Tibial artery (tissue), 4 donors: ENCODE measurements at regions not wholly inside any gene's neighbourhood (a gene's known extent, or its start where the extent isn't known, plus 50 kb on each side); places are given as distances from the start of the nearest gene placed in this dataset.

Experiments
- DNase-seq, 2 donors: peaks; one replicate each; pipeline ENCODE4 v3.0.0-alpha.2; 2019
- H3K27ac ChIP-seq, 2 donors: fragments of 200-600 bp; sonication (generic) in 1 of 2; 1 replicate in 1 of 2; 2 replicates in 1 of 2; pipeline ENCODE4 v1.5.1; 2018 to 2019; ENCODE audit warnings: mild to moderate bottlenecking in 1 of 2
- H3K27me3 ChIP-seq, 2 donors: fragments of 200-600 bp; sonication (generic) in 1 of 2; one replicate each; pipeline versions ENCODE4 v1.5.1 to v1.6.0; 2016 to 2019
- H3K36me3 ChIP-seq, 3 donors: fragments of 200-600 bp; sonication (generic) in 2 of 3; one replicate each; pipeline ENCODE4 v1.5.1; 2016 to 2019; ENCODE audit warnings: mild to moderate bottlenecking in 2 of 3
- H3K4me1 ChIP-seq, 4 donors: fragments of 200-600 bp; sonication (generic) in 2 of 4; 1 replicate in 3 of 4; 2 replicates in 1 of 4; pipeline ENCODE4 v1.5.1; 2016 to 2019
- H3K4me3 ChIP-seq, 2 donors: fragments of 200-600 bp; sonication (generic) in 1 of 2; 1 replicate in 1 of 2; 2 replicates in 1 of 2; pipeline ENCODE4 v1.5.1; 2018 to 2019; ENCODE audit warnings: mild to moderate bottlenecking in 2 of 2
- H3K9me3 ChIP-seq, 3 donors: fragments of 200-600 bp; sonication (generic) in 1 of 3; one replicate each; pipeline ENCODE4 v1.5.1; 2016 to 2019
- intact Hi-C: fragments of 100-400 bp; cut with DNase I; formaldehyde crosslinking; loops from one replicate; pipeline ENCODE4 v1.15.0; 2023; ENCODE audit warnings: low total_unique reads
- TF ChIP-seq, protein P1 (sequence below), 2 experiments: fragments of 200-600 bp in 1 of 2; fragments of 450-650 bp in 1 of 2; IDR thresholded peaks; one replicate each; pipeline ENCODE4 v1.5.1; 2017 to 2019; ENCODE audit warnings: antibody characterized with exemption in 2 of 2, mild to moderate bottlenecking in 1 of 2, moderate library complexity in 1 of 2

GRCh38 chr7:46571996-46572395 lies 650.9 kb upstream of the IGFBP3 start:
- Histone ChIP-seq H3K4me1 (no peaks in the 10 kb centered on the region), H3K27ac (no peak overlapping the region), H3K9me3 (no peaks in the 10 kb centered on the region), H3K4me3 (no peak overlapping the region), H3K36me3 (no peaks in the 10 kb centered on the region), H3K27me3 (no peaks in the 10 kb centered on the region)
- TF ChIP-seq, protein P1, sequence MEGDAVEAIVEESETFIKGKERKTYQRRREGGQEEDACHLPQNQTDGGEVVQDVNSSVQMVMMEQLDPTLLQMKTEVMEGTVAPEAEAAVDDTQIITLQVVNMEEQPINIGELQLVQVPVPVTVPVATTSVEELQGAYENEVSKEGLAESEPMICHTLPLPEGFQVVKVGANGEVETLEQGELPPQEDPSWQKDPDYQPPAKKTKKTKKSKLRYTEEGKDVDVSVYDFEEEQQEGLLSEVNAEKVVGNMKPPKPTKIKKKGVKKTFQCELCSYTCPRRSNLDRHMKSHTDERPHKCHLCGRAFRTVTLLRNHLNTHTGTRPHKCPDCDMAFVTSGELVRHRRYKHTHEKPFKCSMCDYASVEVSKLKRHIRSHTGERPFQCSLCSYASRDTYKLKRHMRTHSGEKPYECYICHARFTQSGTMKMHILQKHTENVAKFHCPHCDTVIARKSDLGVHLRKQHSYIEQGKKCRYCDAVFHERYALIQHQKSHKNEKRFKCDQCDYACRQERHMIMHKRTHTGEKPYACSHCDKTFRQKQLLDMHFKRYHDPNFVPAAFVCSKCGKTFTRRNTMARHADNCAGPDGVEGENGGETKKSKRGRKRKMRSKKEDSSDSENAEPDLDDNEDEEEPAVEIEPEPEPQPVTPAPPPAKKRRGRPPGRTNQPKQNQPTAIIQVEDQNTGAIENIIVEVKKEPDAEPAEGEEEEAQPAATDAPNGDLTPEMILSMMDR (IDR thresholded peaks at IDR 0.05) = no peak
- no peak for DNase-seq
- intact Hi-C loops = no loop called here

DNA sequence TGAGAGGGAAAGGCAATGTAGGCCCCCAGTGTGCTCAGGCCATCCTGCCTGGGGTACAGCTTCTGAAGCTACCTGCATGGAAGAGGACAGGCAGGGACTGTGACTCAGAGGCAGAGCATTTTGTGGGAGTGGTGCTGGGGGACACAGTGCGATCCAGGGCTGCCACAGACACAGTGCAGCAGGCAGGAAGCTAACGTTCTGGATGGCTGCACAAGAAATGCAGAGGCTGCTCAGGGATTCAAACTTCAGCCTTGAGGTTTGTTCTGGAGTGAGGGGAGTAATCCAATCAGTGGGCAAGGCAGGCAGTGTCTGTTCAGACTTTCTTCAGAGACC lies 648.0 kb upstream of the IGFBP3 start:
- Histone ChIP-seq H3K36me3 (no peaks in the 10 kb centered on the region), H3K27ac (no peak overlapping the region), H3K27me3 (no peaks in the 10 kb centered on the region), H3K4me3 (no peak overlapping the region), H3K9me3 (no peaks in the 10 kb centered on the region), H3K4me1 (no peaks in the 10 kb centered on the region)
- DNase-seq = no peak
- intact Hi-C loops = no loop called here
- TF ChIP-seq, protein P1 (IDR thresholded peaks at IDR 0.05) = no peak

DNA sequence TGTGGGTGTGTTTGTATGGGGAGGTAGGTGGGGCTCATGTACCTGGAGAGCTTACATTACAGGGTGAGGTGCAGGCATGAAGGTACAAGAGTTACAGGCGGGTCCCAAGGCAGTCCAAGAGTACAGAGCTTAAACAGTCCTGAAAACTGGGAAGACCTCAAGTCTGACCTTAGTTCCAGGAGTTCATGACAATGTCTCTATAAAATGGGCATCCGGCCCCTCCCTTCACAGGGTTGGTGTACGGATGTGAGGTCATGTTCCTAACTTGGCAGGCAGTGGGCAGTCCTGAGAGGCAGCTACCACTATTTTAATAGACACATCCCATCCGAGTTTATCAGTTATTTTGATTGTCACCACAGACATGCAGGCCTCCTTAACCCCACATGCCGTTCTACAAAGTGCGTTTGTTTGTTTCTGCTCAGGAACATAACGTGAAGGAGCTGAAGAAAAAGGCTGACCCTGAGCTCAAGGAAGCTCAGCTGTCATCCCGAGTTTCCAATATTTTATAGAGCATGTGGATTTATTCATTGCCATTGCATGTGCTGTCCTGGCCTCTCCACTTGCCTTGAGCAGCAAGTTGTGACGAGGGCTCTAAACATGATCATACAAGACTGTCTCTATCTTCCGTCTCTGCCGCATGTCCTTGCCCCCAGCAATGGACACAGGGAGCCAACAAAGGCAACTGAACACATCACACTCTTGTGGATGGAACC lies 647.5 kb upstream of the IGFBP3 start:
- intact Hi-C loops = no loop called here
- TF ChIP-seq, protein P1 (IDR thresholded peaks at IDR 0.05) = no peak
- Histone ChIP-seq H3K4me3 (no peak overlapping the region), H3K27me3 (no peaks in the 10 kb centered on the region), H3K4me1 (no peaks in the 10 kb centered on the region), H3K27ac (no peak overlapping the region), H3K36me3 (no peaks in the 10 kb centered on the region), H3K9me3 (no peaks in the 10 kb centered on the region)
- no peak for DNase-seq

GRCh38 chr7:46567858-46568257 lies 646.8 kb upstream of the IGFBP3 start:
- DNase-seq = no peak
- TF ChIP-seq, protein P1 (IDR thresholded peaks at IDR 0.05) = no peak
- intact Hi-C loops = no loop called here

DNA sequence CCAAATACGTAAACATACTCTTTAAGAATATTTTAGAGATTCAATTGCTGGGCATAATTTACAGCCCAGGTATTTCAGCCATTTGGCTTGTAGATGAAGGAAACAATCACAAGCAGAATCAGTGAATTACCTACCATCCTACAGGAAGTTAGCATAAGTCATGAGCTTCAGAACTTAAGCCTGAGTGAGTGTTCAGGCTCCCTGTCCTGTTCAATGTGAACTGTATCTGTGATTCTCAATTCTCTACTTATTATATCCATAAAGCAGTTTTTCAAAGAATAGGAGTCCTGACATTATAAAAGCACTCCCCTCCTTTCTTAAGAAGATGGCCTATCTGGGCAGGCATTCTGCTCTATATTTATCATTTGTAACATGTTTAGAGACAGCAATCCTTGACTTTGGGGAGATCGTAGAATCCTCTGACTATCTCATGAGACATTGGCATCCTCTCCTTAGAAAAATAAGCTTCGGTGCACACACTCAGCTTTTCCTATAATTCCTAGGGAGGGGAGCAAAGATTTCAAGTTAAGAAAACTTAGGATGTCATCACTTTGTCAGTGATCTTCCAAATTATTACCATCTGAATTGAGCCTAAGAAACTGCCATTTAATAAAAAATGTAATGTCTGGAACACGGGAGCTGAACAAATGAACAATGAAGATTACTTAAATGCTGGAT lies 645.2 kb upstream of the IGFBP3 start:
- Histone ChIP-seq H3K27ac (no peak overlapping the region), H3K4me1 (no peaks in the 10 kb centered on the region), H3K27me3 (no peaks in the 10 kb centered on the region), H3K4me3 (no peak overlapping the region), H3K9me3 (peaks cover 0 to 6% (median under 1%) of the 10 kb centered on the region in 3 donors), H3K36me3 (no peaks in the 10 kb centered on the region)
- DNase-seq = no peak
- intact Hi-C loops = no loop called here
- TF ChIP-seq, protein P1 (IDR thresholded peaks at IDR 0.05) = no peak

More at GRCh38 chr7:46567858-46568257, 646.8 kb upstream of the IGFBP3 start:
- Histone ChIP-seq H3K4me3 (no peak overlapping the region), H3K4me1 (no peaks in the 10 kb centered on the region), H3K9me3 (peaks cover 0 to 3% (median 0%) of the 10 kb centered on the region in 3 donors), H3K36me3 (no peaks in the 10 kb centered on the region), H3K27ac (no peak overlapping the region), H3K27me3 (no peaks in the 10 kb centered on the region)
